ENCODE measurements at regions not wholly inside any gene's neighbourhood (a gene's known extent, or its start where the extent isn't known, plus 50 kb on each side); places are given as distances from the start of the nearest gene placed in this dataset.

GRCh38 chr12:126196263-126196662 is 1131.0 kb downstream of the AACS start:
- no peaks in the 10 kb centered on the region for H3K9me3 ChIP-seq (ENCODE audit: control insufficient read depth, insufficient read depth, low read length)
- no peaks in the 10 kb centered on the region for H3K4me1 ChIP-seq (ENCODE audit: insufficient read depth, low read length)
- H3K36me3 ChIP-seq (ENCODE audit: insufficient read depth, low read length) = no peaks in the 10 kb centered on the region
- no peak overlapping the region for H3K9ac ChIP-seq (ENCODE audit: low read depth, low read length)

- H3K4me1 ChIP-seq (ENCODE audit: insufficient read depth, low read length) = peaks cover 5% of the 10 kb centered on the region; the same call in 1 of the 2 replicates
- H3K9me3 ChIP-seq (ENCODE audit: control insufficient read depth, insufficient read depth, low read length) = no peaks in the 10 kb centered on the region
Measured at GRCh38 chr12:126198516-126198915, 1133.3 kb downstream of the AACS start.

GRCh38 chr12:126198966-126199692 is 1133.9 kb downstream of the AACS start:
- Histone ChIP-seq H3K9ac (ENCODE audit: low read depth, low read length) (no peak overlapping the region), H3K4me1 (ENCODE audit: insufficient read depth, low read length) (peaks cover 5% of the 10 kb centered on the region; the same call in 1 of the 2 replicates), H3K36me3 (ENCODE audit: insufficient read depth, low read length) (no peaks in the 10 kb centered on the region), H3K9me3 (ENCODE audit: control insufficient read depth, insufficient read depth, low read length) (no peaks in the 10 kb centered on the region)

More at GRCh38 chr12:126198516-126198915, 1133.3 kb downstream of the AACS start:
- H3K36me3 ChIP-seq (ENCODE audit: insufficient read depth, low read length) = no peaks in the 10 kb centered on the region
- no peak overlapping the region for H3K9ac ChIP-seq (ENCODE audit: low read depth, low read length)

- no peaks in the 10 kb centered on the region for H3K9me3 ChIP-seq (ENCODE audit: control insufficient read depth, insufficient read depth, low read length)
- H3K4me1 ChIP-seq (ENCODE audit: insufficient read depth, low read length) = peaks cover 5% of the 10 kb centered on the region; the same call in 1 of the 2 replicates
- H3K9ac ChIP-seq (ENCODE audit: low read depth, low read length) = no peak overlapping the region
- H3K36me3 ChIP-seq (ENCODE audit: insufficient read depth, low read length) = no peaks in the 10 kb centered on the region
Measured at GRCh38 chr12:126201981-126202537, 1136.8 kb downstream of the AACS start.

- H3K4me1 ChIP-seq (ENCODE audit: insufficient read depth, low read length) = peaks cover 9% of the 10 kb centered on the region; the same call in 1 of the 2 replicates
- no peaks in the 10 kb centered on the region for H3K36me3 ChIP-seq (ENCODE audit: insufficient read depth, low read length)
- no peaks in the 10 kb centered on the region for H3K9me3 ChIP-seq (ENCODE audit: control insufficient read depth, insufficient read depth, low read length)
- no peak overlapping the region for H3K9ac ChIP-seq (ENCODE audit: low read depth, low read length)
Measured at GRCh38 chr12:126204326-126204725, 1139.1 kb downstream of the AACS start.

- Histone ChIP-seq H3K4me1 (ENCODE audit: insufficient read depth, low read length) (peaks cover 25% of the 10 kb centered on the region), H3K9me3 (ENCODE audit: control insufficient read depth, insufficient read depth, low read length) (no peaks in the 10 kb centered on the region), H3K9ac (ENCODE audit: low read depth, low read length) (no peak overlapping the region), H3K36me3 (ENCODE audit: insufficient read depth, low read length) (no peaks in the 10 kb centered on the region)
Measured at GRCh38 chr12:126210026-126210425, 1144.8 kb downstream of the AACS start.

- no peak overlapping the region for H3K9ac ChIP-seq (ENCODE audit: low read depth, low read length)
- no peaks in the 10 kb centered on the region for H3K9me3 ChIP-seq (ENCODE audit: control insufficient read depth, insufficient read depth, low read length)
- H3K4me1 ChIP-seq (ENCODE audit: insufficient read depth, low read length) = peaks cover 26% of the 10 kb centered on the region
- no peaks in the 10 kb centered on the region for H3K36me3 ChIP-seq (ENCODE audit: insufficient read depth, low read length)
Measured at GRCh38 chr12:126210448-126210847, 1145.2 kb downstream of the AACS start.

- no peaks in the 10 kb centered on the region for H3K36me3 ChIP-seq (ENCODE audit: insufficient read depth, low read length)
- H3K9me3 ChIP-seq (ENCODE audit: control insufficient read depth, insufficient read depth, low read length) = no peaks in the 10 kb centered on the region
- H3K9ac ChIP-seq (ENCODE audit: low read depth, low read length) = no peak overlapping the region
- H3K4me1 ChIP-seq (ENCODE audit: insufficient read depth, low read length) = peaks cover 30% of the 10 kb centered on the region
Measured at GRCh38 chr12:126212824-126213223, 1147.6 kb downstream of the AACS start.

GRCh38 chr12:126218697-126219096 is 1153.5 kb downstream of the AACS start:
- no peaks in the 10 kb centered on the region for H3K36me3 ChIP-seq (ENCODE audit: insufficient read depth, low read length)
- no peaks in the 10 kb centered on the region for H3K9me3 ChIP-seq (ENCODE audit: control insufficient read depth, insufficient read depth, low read length)
- peaks cover 24% of the 10 kb centered on the region for H3K4me1 ChIP-seq (ENCODE audit: insufficient read depth, low read length)
- H3K9ac ChIP-seq (ENCODE audit: low read depth, low read length) = no peak overlapping the region

- H3K4me1 ChIP-seq (ENCODE audit: insufficient read depth, low read length) = peaks cover 20% of the 10 kb centered on the region
- H3K9ac ChIP-seq (ENCODE audit: low read depth, low read length) = no peak overlapping the region
- no peaks in the 10 kb centered on the region for H3K9me3 ChIP-seq (ENCODE audit: control insufficient read depth, insufficient read depth, low read length)
- H3K36me3 ChIP-seq (ENCODE audit: insufficient read depth, low read length) = no peaks in the 10 kb centered on the region
Measured at GRCh38 chr12:126219139-126219538, 1153.9 kb downstream of the AACS start.

GRCh38 chr12:126219654-126220279 is 1154.5 kb downstream of the AACS start:
- no peak overlapping the region for H3K9ac ChIP-seq (ENCODE audit: low read depth, low read length)
- H3K36me3 ChIP-seq (ENCODE audit: insufficient read depth, low read length) = no peaks in the 10 kb centered on the region
- H3K9me3 ChIP-seq (ENCODE audit: control insufficient read depth, insufficient read depth, low read length) = no peaks in the 10 kb centered on the region
- peaks cover 14% of the 10 kb centered on the region; the same call in 1 of the 2 replicates for H3K4me1 ChIP-seq (ENCODE audit: insufficient read depth, low read length)

- Histone ChIP-seq H3K36me3 (ENCODE audit: insufficient read depth, low read length) (no peaks in the 10 kb centered on the region), H3K9me3 (ENCODE audit: control insufficient read depth, insufficient read depth, low read length) (no peaks in the 10 kb centered on the region), H3K4me1 (ENCODE audit: insufficient read depth, low read length) (peaks cover 5% of the 10 kb centered on the region; the same call in 1 of the 2 replicates), H3K9ac (ENCODE audit: low read depth, low read length) (no peak overlapping the region)
Measured at GRCh38 chr12:126224032-126224431, 1158.8 kb downstream of the AACS start.

GRCh38 chr12:126228936-126229335 is 1163.7 kb downstream of the AACS start:
- H3K36me3 ChIP-seq (ENCODE audit: insufficient read depth, low read length) = no peaks in the 10 kb centered on the region
- peaks cover 13% of the 10 kb centered on the region; the same call in 1 of the 2 replicates for H3K4me1 ChIP-seq (ENCODE audit: insufficient read depth, low read length)
- H3K9ac ChIP-seq (ENCODE audit: low read depth, low read length) = no peak overlapping the region
- no peaks in the 10 kb centered on the region for H3K9me3 ChIP-seq (ENCODE audit: control insufficient read depth, insufficient read depth, low read length)

- no peak overlapping the region for H3K9ac ChIP-seq (ENCODE audit: low read depth, low read length)
- no peaks in the 10 kb centered on the region for H3K9me3 ChIP-seq (ENCODE audit: control insufficient read depth, insufficient read depth, low read length)
- peaks cover 19% of the 10 kb centered on the region; the same call in 1 of the 2 replicates for H3K4me1 ChIP-seq (ENCODE audit: insufficient read depth, low read length)
- H3K36me3 ChIP-seq (ENCODE audit: insufficient read depth, low read length) = no peaks in the 10 kb centered on the region
Measured at GRCh38 chr12:126232711-126233110, 1167.5 kb downstream of the AACS start.

- Histone ChIP-seq H3K4me1 (ENCODE audit: insufficient read depth, low read length) (peaks cover 19% of the 10 kb centered on the region; the same call in 1 of the 2 replicates), H3K9me3 (ENCODE audit: control insufficient read depth, insufficient read depth, low read length) (no peaks in the 10 kb centered on the region), H3K36me3 (ENCODE audit: insufficient read depth, low read length) (no peaks in the 10 kb centered on the region), H3K9ac (ENCODE audit: low read depth, low read length) (no peak overlapping the region)
Measured at GRCh38 chr12:126233625-126234024, 1168.4 kb downstream of the AACS start.

Measured in ES-I3 (cell line).